ENCODE measurements at regions not wholly inside any gene's neighbourhood (a gene's known extent, or its start where the extent isn't known, plus 50 kb on each side); places are given as distances from the start of the nearest gene placed in this dataset.

- TF ChIP-seq CTCF (IDR thresholded peaks at IDR 0.05; ENCODE audit: low read length) (no peak), EZH2 (optimal IDR thresholded peaks at IDR 0.05; ENCODE audit: low read depth, low read length) (no peak)
Observed at GRCh38 chr9:18051638-18052037, 422.3 kb upstream of the ADAMTSL1 start.

Measured in MM.1S (cell line).